ENCODE measurements at regions not wholly inside any gene's neighbourhood (a gene's known extent, or its start where the extent isn't known, plus 50 kb on each side); places are given as distances from the start of the nearest gene placed in this dataset.
A peak's percentile ranks its signal among the peaks of the same experiment; 100 is the strongest.

DNA sequence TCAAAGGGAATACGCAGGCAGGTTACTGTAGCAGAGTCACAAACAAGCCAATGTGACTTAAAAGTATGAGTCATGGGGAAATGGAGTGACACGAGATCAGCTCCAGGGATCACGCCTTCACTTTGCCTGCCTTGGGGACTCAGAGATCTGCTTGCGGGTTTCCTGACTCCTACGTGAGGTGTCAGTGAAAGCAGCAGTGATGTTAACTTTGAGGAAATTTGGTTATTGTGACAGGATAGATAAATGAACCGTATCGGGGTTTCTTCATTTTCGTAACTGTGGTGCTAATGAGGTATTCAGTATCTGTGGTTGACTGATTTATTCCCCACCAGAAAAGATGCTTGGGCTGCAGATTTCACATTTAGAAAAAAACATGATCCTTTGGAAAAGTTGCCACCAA is 383.3 kb upstream of the ZFP42 start:
- Mint-ChIP-seq H3K27me3 (ENCODE audit: insufficient read depth) (no peaks in the 10 kb centered on the region), H3K27ac (no peak overlapping the region), H3K36me3 (ENCODE audit: low read depth) (no peaks in the 10 kb centered on the region), H3K4me1 (ENCODE audit: low read depth) (peaks cover 16% of the 10 kb centered on the region), H3K9me3 (no peaks in the 10 kb centered on the region), H3K4me3 (no peak overlapping the region)
- no peak for TF ChIP-seq CTCF (IDR thresholded peaks at IDR 0.05)
- no peak for DNase-seq

- H3K27ac Mint-ChIP-seq, result no peak overlapping the region
- H3K27me3 Mint-ChIP-seq (ENCODE audit: insufficient read depth), result no peaks in the 10 kb centered on the region
- no peak overlapping the region for H3K4me3 Mint-ChIP-seq
- H3K9me3 Mint-ChIP-seq, result no peaks in the 10 kb centered on the region
- DNase-seq, result no peak
- no peaks in the 10 kb centered on the region for H3K36me3 Mint-ChIP-seq (ENCODE audit: low read depth)
- H3K4me1 Mint-ChIP-seq (ENCODE audit: low read depth), result peaks cover 16% of the 10 kb centered on the region
- TF ChIP-seq CTCF (IDR thresholded peaks at IDR 0.05), result no peak
These were observed 382.3 kb upstream of the ZFP42 start for GRCh38 chr4:187613089-187613839.

DNA sequence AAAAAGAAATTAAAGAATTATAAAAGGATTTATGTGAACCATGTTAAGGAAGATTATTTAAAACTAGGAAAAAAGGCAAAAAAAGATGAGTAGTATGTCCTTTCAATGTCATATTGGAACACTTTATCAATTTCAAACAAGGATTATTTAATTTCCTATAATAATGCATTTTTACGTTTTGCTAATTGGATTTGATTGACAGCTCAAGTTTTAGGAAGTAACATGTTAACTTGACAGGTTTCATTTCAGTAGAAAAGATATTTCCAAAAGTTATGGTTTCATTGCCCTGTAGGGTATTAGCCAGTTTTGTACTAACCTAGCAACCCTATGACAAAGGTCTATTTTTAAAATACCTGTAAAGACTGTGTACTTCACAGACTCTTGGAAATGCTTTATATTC is 379.6 kb upstream of the ZFP42 start:
- no peak for DNase-seq
- Mint-ChIP-seq H3K4me1 (ENCODE audit: low read depth) (peaks cover 24% of the 10 kb centered on the region), H3K36me3 (ENCODE audit: low read depth) (no peaks in the 10 kb centered on the region), H3K9me3 (no peaks in the 10 kb centered on the region), H3K4me3 (no peak overlapping the region), H3K27ac (no peak overlapping the region), H3K27me3 (ENCODE audit: insufficient read depth) (no peaks in the 10 kb centered on the region)
- TF ChIP-seq CTCF (IDR thresholded peaks at IDR 0.05), result no peak

DNA sequence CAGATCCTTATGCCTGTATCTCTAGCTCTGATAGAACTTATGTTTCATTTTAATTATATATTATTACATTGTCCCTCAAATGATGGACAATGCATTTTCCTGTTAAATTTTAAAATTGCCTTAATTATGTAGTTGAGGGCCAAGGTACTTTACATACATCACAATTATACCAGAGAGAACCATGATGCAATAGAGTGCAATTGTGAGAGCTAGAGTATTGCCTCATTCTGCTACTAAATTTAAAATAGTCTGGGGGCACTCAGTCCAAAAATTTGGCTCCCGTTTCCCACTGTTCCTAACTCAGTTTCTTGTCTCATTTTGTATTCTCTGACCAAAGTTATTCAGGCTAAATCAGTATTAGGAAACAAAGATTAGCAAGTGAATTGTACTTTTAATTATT is 378.5 kb upstream of the ZFP42 start:
- no peaks in the 10 kb centered on the region for H3K9me3 Mint-ChIP-seq
- peaks cover 24% of the 10 kb centered on the region for H3K4me1 Mint-ChIP-seq (ENCODE audit: low read depth)
- no peak overlapping the region for H3K4me3 Mint-ChIP-seq
- no peaks in the 10 kb centered on the region for H3K27me3 Mint-ChIP-seq (ENCODE audit: insufficient read depth)
- no peak for TF ChIP-seq CTCF (IDR thresholded peaks at IDR 0.05)
- no peak for DNase-seq
- H3K36me3 Mint-ChIP-seq (ENCODE audit: low read depth), result no peaks in the 10 kb centered on the region
- H3K27ac Mint-ChIP-seq, result no peak overlapping the region

DNA sequence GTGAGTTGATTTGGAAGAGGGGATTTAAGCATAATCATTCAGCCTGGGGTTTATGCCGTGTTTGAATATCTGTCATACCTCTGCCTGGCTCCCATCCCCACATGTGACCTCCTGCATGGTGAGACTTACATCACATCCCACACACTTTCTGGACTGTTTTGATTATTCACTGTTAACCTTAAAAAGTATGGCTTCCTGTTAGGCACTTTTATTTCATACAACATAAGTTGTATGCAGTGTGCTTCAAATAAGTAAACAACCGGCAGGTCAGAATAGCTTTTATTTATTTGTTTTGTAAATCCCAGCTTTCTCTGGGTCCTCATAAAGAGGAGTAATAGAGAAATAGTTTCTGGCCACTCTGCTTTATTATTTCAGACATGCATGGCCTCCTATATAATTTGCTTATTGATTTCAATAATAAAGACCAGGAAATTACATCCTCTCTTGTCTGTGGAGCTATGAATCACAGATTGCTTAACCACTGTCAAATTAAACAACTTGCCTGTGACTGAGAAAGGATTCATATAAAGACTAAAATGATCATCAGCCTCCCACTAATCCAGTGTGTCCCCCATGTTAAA is 376.8 kb upstream of the ZFP42 start:
- Mint-ChIP-seq H3K36me3 (ENCODE audit: low read depth) (peaks cover 1% of the 10 kb centered on the region; the same call in 1 of the 2 replicates), H3K4me3 (peak overlapping the region; percentile 23; the same call in 1 of the 2 replicates), H3K9me3 (no peaks in the 10 kb centered on the region), H3K4me1 (ENCODE audit: low read depth) (peaks cover 24% of the 10 kb centered on the region), H3K27me3 (ENCODE audit: insufficient read depth) (no peaks in the 10 kb centered on the region), H3K27ac (peak overlapping the region; percentile 63)
- no peak for TF ChIP-seq CTCF (IDR thresholded peaks at IDR 0.05)
- peak; percentile 22 for DNase-seq

All from HFFc6 (cell line).